HG03064 (cell line): ENCODE measurements at regions not wholly inside any gene's neighbourhood (a gene's known extent, or its start where the extent isn't known, plus 50 kb on each side); places are given as distances from the start of the nearest gene placed in this dataset.
A peak's percentile ranks its signal among the peaks of the same experiment; 100 is the strongest.

Experiments used
- ATAC-seq: cut with Tn5 transposase; IDR thresholded peaks from one replicate; pipeline ENCODE4 v1.9.1; 2021; ENCODE audit warnings: low read depth; ENCODE audit not compliant: unreplicated experiment

DNA sequence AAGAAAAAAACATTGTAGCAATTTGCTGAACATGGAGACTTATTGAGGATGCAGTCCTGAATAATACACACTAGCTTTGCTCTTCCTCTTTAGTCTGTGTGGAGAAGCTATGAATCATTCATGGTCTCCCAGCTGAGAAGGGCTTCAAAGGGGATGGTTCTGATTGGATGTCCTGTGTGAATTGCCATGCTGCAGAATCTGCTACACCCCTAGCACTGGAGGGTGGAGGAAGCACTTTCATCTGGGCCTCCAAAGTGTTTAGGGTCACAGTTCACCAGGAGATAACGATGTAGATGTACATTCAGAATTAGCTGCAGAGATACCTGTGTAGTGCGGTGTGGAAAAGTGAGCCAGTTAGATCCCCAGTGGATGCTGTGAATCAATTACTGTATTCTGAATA is 321.1 kb upstream of the EDNRB start:
- no peak for ATAC-seq

DNA sequence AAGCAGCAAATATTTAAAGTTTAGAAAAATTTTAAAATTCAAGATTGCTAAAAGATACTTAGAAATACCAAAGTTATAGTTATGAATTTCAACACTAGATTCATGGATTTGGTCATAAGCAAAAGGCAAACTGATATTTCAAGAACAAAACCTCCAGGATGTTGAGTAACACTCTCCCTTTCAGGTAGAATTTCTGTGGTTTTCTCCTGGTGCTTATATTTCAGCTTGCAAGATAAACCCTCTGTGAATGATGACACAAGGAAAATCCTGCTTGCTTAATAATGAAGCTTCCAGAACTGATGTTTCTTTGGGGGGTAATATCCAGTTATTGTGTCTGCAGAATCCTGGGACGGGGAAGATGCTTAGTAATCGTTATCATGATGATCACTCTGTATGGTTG is 320.3 kb upstream of the EDNRB start:
- ATAC-seq = no peak

DNA sequence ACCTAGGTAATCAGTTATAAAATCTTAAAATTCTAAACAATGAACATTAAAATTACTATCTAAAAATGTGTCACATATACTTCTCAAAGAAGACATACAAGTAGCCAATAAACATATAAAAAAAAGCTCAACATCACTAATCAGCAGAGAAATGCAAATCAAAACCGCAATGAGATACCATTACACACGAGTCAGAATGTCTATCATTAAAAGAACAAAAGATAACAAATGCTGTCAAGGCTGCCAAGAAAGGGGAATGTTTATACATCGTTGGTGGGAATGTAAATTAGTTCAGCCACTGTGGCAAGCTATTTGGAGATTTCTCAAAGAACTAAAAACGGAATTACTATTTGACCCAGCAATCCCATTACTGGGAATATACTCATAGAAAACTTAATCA is 310.3 kb upstream of the EDNRB start:
- ATAC-seq = no peak

DNA sequence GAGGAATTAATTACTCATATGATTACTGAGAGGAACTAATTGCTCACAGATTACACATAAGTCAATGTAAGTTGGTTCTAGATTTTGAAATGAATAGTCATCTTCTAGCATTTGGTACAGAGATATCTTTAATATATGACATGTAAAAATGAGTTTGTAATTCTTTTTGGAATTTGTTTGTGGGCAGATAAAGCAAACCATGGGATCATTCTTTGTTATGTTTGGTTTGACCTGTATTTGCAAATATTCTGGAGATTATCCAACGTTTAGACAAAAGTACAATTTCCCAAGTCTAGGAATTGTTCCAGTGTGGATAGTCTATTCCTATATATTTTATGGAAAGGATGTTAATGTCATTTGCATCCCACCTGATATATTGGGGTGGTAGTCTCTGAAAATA is 309.6 kb upstream of the EDNRB start:
- no peak for ATAC-seq

DNA sequence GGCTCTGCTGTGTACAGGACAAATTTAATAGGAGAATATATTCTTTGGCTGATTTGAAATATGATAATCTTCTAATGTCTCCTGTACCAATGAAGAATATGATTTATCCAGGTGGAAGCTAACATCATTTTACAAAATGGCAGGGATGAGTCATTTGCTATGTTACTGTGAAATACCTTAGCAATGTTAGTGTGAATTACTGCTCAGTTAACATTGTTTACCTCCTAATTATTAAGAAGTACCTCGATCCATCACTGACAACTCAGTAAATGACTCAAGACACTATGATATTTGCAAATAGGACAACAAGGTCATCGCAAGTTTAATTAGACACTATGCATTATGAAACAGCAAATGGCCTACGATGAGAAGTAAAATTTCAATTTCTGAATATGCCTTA is 309.1 kb upstream of the EDNRB start:
- no peak for ATAC-seq

DNA sequence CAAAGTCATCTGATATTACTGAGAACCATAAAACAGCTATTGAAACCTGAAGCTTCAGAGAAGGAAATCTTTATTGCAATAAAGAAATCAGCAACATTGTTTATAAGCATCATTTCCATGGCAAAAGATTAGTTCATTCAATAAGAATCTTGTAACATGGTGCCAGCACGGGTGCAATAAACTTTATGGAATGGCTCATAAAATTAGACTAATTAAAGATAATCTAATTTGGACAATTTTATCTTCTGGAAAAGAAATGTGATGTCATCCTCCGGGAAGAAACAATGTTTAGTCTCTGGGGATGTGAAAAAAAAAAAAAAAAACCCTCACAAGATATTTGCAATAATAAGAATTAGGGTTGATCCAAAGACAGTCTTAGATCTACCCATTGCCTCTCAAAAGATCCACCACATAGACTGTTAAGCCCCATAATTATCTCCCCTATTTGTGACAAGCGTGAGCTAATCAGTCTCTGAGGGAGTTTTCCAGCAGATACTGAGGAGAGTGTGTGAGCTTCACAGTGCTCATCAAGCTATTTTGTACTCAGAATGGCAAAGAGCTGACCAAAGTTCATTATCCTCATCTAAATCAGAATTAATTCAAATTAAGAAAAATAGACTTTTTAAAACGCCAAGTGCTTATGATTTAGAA is 297.0 kb upstream of the EDNRB start:
- no peak for ATAC-seq

DNA sequence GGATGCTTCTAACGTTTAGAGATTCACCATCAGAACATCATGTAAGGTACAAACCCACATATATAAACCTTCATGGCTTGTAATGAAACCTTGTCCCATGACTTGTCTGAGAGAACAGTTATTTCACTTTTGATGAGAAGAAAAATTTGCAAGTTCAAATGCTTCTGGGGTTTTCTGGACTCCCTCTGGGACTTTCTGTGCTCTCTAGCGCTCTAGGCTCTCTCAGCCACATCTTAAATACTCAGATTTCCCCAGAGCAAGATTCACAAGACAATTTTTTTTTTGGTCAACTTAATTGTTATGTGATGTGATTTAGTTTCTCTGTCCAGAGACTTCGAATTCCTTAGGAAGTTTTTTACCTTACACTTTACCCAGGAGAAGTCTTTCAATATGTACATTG is 282.8 kb upstream of the EDNRB start:
- ATAC-seq = peak; percentile 59

DNA sequence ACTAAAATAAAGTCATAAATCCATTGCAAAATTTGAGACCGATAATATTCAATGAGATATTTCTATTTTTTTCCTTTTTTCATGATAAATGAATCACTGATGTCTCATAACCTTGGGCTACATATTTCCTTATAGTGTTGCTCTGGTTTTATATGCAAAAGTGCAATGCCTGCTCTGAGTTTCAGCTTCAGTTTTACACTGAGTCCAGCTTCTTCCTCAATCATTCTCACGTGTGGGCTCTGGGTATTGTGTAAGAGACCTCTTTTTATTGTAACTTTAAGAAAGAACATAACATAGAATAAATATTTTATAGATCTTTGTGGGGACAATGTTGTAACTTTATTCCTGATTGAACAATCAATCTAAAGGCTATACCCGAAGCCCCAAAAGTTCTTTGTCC is 280.2 kb upstream of the EDNRB start:
- no peak for ATAC-seq

DNA sequence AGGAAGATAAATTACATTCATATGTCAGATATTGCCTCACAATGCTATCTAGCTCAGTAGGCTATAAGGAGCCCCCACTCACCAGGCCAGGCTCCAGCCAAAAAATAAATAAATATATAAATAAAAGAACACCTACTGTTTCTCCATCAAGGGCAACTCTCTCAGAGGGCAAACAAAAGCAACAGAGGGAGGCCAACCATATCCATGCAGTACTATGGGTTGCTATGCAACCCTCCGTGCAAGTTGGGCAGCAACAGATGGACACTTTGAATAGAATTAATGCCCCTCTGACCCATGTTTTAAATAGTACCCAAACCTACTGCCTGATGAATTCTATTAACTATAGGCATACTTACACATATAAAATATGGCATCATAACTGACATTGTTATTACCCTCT is 279.8 kb upstream of the EDNRB start:
- no peak for ATAC-seq

DNA sequence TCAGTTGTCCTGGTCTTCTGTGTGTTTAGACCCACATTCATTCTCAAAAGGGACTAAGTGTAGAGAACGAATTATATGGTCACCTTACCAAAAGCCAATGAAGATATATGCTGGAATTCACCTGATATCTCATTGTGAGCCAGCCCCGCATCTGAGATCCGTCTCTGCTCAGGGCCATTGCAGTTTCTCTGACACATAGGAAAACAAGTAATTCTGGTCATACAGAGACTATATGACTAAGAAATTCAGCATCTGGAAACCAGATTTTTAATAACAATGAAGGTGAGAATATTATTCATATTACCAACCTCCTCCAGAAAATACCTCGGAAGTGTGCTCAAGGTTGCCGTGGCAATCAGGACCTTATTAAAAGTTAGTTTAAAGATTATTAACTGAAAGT is 278.6 kb upstream of the EDNRB start:
- ATAC-seq = no peak

DNA sequence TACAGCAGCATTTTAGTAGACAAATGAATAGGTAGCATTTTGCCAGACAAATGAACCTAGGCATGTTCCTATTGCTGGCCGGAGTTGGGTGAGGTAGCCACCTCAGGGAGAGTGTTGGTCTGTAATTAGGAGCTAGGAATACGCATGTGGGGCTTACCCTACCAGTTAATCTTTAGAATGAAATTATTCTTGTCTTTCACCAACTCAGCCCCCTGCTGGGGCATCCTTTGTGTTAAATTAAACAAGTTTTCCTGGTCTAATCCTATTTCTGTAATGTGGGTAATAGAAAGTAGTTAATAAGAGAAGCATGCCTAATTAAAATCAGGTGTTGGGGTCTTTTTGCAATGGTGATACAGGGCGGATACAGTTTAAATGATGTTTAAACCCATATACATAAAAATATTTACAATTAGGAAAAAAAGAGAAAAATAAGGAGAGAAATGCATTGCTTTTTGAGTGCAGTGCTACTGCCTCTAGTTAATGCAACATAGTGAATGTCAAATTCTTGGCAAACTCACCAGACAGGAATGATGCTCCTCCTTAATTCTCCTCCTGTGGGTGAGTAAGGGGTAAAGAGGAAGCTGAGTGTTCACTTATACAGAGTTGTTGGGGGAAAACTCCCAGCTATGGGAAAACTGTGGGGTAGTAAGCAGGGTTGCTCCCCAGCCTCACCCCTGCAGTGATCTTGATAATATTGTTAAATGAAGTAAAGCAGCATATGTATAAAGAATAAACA is 276.4 kb upstream of the EDNRB start:
- ATAC-seq = no peak

DNA sequence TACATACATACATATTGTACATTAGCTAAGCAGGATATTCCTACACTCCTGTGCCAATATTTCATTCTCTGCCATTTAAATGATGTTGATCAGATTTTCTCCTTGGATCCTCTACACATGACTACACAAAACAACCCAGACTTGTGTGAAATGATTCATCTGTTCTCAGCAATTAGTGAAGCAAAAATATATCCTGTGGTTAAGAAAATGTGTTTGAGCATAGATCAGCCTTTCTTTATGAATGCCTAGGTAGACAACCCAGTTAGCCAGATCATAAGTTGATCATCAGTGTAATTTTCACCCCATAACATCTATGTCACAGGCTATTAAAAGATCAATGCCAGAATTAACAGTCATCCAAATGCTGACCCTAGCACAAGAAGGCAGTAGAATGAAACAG is 275.2 kb upstream of the EDNRB start:
- no peak for ATAC-seq

DNA sequence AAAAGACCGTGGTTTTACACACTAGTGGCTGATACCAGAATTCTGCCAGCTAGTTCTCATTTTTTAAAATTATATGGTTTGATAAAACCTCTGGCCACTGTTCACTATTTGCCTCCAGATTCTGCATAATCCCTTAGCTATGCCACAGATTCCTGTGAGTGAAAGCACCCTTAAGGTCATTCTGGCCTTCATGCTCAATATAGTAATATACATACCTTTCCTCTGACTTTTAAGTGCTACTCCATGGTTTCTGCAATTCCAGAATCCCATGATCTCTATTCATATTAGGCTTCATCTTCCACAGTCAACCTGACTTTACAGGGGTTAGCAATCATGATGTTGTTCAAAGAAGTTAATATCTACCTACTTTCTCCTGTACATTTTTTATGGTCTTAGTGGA is 274.1 kb upstream of the EDNRB start:
- no peak for ATAC-seq

DNA sequence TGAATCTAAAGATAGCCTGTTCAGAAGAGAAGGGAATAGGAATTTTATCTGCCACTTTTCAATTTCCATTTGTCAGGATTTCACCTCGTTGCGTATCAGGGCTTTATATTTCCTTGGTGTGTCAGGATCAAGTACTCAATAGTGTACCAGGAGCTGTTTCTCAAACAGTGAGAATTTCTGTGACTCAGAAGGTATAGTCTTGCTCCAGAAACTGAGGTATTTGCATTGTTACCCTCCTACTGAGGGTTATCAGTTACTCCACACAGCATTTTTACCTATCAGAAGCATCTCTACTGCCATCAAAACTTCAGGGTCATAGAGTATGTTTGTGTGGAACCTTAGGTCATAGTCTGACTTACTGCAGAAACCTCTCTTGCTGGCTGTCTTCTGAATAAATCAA is 271.7 kb upstream of the EDNRB start:
- no peak for ATAC-seq

DNA sequence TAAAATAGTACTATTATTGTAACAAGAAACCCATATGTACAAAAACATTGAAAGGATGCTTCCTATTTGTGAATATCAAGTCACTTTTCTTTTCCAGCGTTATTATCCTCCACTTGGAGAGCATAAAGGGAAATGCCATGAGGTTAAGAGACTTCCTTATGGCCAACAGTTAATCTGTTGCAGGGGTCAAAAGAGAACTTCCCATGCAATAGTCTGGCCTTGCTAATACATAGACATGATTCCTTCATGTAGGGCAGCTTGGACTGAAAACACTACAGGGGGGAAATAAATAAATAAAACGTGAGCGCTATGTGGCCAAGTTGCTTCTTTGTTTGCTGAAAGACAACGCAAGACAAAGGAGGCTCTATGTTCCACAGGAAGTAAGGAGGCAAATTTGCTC is 269.1 kb upstream of the EDNRB start:
- no peak for ATAC-seq

DNA sequence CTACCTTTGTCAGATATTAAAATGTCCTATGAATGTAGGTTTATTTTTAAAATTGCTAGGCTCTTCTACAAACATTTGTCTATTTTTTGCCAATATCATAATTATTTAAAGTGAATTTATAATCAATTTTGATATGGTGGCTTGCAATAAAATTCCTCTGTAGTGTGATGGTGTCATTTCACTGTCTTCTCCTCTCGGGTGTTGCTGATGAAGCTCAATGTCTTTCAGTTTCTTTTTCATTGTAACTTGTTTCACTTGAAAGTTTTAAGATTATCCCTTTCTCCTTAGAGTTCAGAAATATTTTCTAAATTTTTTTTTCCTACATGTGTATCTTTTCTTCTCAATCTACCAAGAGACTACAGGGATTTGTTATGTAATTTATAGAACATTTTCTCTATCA is 267.1 kb upstream of the EDNRB start:
- ATAC-seq = no peak

DNA sequence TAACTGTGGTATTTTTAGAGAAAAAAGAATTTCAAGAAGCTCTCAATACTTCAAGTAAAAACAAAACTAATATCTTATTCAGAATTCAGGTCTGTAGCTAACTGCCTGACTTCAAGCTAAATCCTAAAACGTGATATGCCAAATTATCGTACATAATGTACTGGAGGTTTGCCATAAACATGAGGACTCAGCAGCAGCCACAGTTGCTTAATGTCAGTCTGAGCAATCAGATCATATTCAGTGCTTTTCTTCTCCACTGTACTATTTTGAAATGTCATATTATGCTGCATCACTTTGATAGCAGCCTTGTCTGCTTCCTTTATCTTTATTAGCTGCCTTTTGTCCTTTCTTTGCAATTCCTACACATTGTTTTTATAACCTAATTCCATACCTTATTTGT is 265.1 kb upstream of the EDNRB start:
- ATAC-seq = no peak

DNA sequence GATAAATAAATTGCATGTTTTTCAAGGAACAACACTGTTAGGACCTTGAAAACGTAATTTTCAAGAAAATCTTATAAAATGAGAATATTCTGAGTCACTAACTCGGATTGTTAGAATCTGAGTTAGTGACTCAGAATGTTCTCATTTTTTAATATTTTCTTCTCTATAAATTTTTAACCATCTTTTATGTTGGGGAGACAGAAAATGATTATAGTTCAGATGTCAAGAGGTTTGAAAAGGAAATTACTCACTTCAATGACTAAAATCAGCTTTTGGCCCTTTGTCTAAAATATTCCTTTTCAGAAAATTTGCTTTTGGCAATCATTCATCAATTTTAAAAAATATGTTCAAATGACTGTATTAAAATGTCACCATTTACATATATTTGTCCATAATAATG is 264.2 kb upstream of the EDNRB start:
- ATAC-seq = no peak

DNA sequence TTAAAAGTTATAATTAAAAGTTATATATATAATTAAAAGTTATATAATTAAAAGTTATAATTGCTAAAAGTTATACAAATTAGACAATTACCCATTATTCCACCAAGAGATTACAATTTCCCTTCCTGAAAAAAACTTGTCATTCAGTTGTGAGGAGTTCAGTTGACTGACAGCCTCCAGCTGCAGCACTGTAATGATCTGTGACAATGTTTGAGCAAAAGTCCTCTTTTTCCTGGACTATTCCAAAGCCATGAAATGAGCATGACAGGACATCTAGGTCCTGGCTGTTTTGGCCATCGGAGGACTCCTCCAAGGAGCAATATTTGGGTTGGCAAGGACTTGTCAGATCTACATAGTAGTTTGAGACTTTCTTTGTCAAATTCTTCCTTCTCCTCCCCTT is 258.7 kb upstream of the EDNRB start:
- no peak for ATAC-seq

DNA sequence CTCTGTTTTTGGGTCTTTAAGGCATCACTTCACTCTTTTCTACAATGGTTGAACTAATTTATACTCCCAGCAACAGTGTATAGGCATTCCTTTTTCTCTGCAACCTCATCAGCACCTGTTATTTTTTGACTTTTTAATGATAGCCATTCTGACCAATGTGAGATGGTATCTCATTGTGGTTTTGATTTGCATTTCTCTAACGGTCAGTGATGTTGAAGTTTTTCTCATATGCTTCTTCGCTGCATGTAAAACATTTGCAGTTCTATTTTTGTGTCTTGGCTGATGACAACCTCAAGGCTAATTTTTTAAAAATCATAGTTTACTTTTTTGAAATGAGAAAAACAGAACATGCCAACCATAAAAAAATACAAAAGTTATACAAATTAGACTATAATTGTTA is 258.2 kb upstream of the EDNRB start:
- ATAC-seq = no peak

DNA sequence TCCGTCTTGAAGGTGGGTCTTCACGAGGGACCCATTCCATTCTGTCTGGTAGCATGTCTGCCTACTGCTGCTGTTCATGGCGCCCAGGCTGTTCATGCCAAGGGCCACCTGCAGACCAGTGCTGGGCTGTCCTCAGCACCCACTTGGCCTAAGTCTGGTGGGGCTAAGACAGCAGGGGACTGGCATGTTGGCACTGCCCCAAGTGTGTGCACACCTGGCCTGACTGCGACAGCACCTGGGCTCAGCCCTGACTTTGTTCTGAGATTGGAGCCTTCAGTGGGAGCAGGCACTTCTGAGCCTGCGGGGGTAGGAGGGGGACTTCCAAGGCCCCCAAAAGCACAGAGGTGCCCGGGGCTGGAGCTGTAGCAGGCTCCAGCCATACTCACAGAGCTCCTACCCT is 250.8 kb upstream of the EDNRB start:
- no peak for ATAC-seq

DNA sequence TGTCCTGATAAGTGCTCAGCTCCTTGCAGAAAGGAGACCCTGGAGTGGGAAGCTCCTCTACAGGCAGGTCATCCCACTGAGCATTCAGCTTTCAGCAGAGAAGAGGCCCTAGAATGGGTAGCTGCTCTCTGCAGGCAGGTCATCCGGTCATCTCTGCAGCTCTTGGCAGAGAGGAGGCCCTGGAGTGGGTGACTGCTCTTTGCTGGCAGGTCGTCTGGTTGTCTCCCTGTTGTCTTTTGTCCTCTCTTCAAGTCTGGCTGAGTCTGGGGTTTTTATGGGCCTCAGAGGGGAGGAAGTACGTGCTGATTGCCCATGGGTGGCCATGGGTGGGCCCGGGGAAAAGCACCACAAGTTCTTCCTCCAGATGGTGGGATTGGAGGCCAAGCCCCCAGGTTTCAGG is 250.3 kb upstream of the EDNRB start:
- no peak for ATAC-seq

DNA sequence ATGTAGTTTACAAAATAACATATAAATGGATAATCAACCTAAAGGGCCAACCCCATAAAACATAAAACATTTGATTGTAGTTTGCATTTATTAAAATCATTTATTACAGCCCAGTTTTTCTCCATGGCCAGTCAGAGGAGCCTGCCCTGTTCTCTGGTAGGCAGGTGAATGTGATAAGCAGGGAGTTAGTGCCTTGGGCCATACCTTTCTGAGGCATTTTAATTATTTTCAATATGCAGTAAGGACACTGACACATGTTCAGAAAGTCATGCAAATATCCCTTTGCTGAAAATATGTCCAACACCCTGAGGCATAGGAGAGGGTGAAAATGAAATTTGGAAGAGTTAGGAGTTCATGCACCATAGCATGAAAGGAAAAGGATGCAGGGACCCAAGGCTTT is 242.6 kb upstream of the EDNRB start:
- no peak for ATAC-seq
